GM19025 (cell line): ENCODE measurements at regions not wholly inside any gene's neighbourhood (a gene's known extent, or its start where the extent isn't known, plus 50 kb on each side); places are given as distances from the start of the nearest gene placed in this dataset.

ENCODE experiments used
- ATAC-seq: cut with Tn5 transposase; IDR thresholded peaks from one replicate; pipeline ENCODE4 v1.9.1; 2021; ENCODE audit warnings: mild to moderate bottlenecking, low read depth, moderate library complexity; ENCODE audit not compliant: unreplicated experiment

DNA sequence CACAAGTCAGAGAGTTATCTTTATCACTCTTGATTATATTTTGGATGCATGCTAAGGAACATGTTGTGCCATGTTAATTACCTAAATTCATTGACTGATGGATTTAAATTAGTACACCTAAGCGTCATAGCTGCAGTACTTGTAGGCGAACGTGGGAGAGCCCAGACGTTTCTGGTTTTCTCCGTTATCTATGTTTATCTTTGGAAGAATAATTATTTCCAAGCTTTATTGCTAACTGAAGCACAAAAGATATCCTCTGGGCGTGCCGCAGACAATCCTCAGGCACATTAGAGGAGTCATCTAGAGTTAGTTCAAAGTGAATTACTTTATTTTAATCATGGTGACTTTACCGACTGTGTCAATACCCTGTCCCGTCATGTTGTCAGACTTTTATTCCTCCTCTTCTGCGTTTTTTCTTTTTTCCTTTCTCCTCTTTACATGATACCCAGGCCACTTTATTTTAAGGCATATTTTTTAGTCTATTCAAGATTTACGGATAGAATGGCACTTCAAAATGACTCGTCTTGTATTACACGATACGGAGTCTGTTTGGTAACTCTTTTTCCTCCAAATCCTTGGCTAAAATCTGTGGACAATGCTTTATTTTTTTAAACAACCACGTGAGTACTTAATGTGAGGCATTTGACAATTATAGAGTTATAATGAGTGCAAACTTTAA is 632.0 kb upstream of the TENM3 start:
- ATAC-seq, result no peak

DNA sequence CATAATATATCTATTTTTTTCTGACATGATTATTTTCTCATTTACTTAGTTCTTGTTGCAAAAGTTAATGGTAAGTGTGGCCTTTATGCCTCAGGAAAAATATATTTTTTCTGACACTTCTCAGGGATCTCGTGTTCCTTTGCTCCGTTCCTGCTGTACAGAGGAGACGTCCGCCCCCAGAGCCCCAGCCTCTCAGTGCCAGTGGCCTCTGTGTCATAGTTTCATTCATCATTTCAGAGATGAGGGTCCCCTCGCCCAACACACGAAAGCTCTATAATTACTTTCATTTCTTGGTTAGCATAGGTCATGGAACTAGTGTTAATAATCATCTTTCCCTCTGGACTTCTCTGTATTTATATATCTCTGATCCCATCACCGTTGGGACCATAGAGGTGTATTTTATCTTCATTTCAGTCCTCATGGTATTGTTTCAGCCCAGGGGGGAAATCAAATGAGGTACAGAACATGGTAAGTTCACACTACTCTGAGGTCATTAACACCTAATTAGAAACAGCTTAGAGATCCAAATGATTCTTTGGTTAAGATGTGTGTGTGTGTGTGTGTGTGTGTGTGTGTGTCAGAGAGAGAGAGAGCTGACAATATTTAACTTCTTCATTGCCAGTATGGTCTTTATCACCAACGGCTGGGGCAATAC is 631.1 kb upstream of the TENM3 start:
- no peak for ATAC-seq

GRCh38 chr4:181613200-181613599 is 630.0 kb upstream of the TENM3 start:
- no peak for ATAC-seq

DNA sequence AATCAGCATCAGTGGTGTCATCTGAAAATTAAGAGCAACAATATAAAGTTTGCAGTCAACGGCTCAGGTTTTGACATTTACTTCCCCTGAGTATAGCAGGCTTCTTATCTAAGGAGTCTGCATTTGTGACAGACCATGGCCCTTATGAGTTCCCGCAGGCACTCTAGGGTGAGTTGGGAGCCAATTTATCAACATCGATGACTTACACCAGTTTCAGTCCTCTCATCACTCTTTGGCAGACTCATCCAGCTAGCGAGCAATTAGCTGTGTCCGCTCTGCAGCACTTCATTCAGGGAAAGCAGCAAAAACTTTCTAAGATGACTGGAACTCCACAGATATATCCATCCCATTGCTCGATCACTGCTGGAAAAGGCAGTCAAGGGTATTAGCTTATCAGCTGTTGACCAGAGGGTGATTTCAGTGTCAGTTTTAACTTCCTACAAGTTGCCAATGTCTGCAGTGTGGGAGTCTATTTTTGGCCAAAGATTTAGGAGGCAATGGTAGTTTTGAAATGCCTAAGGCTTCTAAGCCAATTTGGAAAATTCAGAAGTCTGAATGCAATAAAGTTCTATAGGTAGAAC is 625.1 kb upstream of the TENM3 start:
- no peak for ATAC-seq

DNA sequence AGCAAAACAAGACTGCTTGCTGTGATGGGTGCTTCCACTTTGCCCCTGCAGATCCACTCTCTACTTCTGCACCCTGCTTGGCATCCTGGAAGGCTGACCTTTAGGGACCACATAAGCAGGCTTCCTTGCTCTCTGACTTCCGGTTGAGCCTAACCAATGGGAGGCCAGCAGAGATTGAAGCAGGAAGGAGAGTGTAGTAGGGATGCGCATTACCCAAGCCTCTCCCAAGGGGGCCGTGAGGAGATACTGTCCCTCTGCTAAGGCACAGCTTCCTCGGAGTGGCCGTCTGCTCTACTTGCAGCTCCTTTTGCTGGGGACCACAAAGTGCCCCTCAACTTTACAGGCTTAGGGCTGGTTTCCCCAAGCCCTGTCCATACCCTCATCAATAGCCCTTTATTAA is 624.3 kb upstream of the TENM3 start:
- ATAC-seq, result no peak

- no peak for ATAC-seq
Observed at GRCh38 chr4:181619651-181620050, 623.6 kb upstream of the TENM3 start.

- no peak for ATAC-seq
Observed at GRCh38 chr4:181637186-181638105, 605.8 kb upstream of the TENM3 start.

DNA sequence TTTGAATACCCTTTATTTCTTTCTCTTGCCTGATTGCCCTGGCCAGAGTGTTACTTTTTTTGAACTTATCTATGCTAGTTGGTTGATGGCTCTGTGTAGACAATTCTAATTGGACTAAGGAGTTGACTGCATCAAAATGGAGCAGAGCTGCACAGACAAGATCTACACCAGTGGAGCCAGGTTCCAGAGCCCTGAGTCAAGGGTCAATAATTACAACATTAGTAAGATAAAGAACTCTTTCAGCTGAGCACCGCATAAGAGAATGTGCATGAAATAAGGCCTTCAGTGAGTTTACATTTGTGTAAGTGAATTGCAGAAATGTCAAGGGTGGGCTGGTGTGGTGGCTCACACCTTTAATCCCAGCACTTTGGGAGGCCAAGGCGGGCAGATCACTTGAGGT is 599.7 kb upstream of the TENM3 start:
- ATAC-seq, result no peak

DNA sequence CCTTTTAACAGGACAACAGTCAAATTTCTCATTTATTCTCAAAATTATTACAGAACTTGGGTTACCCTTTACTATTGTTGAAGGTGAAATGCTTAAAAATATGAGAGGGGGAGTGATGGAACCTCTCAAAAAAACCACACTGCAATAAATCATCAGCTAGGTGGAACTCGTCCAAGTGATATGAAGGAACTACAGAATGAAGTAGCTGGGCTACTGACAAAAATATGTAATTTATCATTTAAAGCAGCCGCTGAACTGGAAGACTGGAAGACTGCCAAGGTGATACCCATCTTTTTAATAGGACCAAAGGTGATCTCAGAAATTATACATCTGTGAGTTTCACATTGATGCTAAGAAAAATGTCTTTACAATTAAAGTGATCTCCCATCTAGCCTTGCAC is 597.7 kb upstream of the TENM3 start:
- ATAC-seq, result no peak

DNA sequence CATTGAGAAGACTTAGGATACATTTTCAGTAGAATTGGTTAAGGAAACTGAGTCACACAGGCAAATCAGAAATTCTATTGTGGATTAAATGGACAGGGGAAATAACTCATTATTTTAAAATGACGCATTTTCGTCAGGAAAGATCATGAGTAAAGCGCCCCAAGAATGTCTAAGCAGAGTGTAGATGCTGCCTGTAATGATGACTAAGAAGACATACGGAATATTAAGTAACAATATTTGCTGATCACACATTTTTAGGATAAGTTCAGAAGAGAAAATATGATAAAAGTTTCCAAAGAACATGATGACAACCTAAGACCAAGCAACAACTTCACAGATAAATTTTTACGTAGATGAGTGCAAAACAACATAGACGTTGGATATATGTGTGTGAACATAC is 596.3 kb upstream of the TENM3 start:
- no peak for ATAC-seq

DNA sequence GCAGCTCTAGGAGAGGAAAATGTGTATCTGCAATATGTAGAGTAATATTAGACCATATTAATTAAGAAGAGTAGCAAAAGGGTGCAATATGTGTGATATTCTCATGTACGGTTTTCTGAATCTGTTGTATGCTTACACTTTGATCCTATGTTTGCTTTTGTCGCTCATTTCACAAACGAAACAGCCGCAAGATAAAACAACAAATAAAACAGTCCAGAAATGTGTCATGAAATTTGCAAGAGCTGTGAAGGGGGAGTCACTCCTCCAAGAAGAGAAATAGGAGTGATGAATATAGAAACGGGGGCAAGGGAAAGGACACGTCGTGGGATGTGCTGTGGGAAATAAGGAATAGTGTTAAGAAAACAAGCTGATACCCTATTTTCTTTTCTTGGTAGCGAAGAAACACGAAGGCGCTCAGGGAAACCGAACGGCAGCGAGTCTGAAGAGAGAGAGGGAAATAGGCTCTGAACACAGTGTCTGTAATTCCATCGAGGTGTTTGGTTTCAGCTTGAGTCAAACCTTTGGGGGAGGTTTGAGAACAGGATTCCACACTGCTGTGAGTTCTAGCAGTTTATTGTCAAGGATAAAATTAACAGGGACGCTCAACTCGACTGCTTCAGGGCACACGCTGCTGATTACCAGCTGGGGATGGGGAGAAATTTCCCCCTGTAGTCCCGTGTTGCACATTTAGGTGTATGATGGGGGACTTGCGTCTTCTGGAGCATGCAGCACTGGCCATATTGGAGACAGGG is 595.6 kb upstream of the TENM3 start:
- no peak for ATAC-seq

GRCh38 chr4:181650033-181650825 is 593.0 kb upstream of the TENM3 start:
- ATAC-seq, result no peak

- ATAC-seq, result no peak
Observed at GRCh38 chr4:181656748-181657147, 586.5 kb upstream of the TENM3 start.

DNA sequence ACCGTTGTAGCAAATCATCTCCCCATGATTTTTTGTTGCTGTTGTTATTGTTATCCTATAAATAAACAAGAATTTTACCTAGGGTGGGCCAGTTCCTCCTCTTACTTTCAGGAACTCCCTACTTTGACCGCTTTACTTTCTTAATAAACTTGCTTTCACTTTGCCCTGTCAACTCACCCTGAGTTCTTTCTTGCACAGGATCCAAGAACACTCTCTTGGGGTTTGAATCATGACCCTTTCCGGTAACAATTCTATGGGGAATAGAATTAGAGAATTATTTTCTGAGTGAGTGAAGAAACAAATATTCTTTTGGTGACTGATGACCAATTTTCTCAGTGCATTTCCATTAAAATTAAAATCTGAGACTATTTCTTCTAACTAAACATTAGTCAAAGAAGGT is 584.0 kb upstream of the TENM3 start:
- ATAC-seq, result peak; percentile 67

DNA sequence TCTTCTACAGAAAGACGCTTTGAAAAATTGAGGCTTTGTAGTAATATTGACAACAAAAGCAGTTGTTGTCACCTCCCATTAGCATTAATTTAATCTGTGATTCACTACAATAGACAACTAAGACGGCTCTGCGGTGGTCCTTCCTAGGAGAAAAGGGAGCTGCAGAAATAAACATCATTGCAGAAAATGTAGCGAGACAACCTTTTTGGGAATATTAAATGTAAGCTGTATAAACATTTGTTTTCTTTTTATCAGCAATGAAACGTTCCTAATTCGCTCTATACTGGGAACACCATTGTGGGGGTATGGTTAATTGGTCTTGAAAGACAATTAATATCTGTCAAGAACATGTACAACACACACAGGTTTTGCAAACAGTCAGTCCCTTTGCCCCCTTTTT is 583.3 kb upstream of the TENM3 start:
- no peak for ATAC-seq

- ATAC-seq, result no peak
Observed at GRCh38 chr4:181661090-181661489, 582.1 kb upstream of the TENM3 start.

GRCh38 chr4:181661923-181662322 is 581.3 kb upstream of the TENM3 start:
- no peak for ATAC-seq

DNA sequence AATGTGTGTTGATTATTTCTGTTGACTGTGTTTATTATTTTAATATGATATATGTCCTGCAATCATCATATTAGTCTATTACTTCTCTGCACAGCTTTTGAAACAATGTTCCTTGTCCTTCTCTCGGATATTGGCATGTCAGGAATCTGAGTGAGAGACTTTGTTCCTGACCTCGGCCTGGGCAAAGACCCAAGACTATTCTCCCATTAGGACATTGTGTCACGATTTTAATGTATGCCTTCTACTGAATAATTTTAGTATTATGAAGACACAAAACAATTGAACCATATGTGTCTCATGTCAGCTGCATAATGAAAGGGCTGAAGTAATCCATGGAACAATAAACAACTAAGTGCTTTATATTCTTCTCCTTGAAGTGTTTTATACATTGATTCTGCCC is 580.8 kb upstream of the TENM3 start:
- no peak for ATAC-seq

DNA sequence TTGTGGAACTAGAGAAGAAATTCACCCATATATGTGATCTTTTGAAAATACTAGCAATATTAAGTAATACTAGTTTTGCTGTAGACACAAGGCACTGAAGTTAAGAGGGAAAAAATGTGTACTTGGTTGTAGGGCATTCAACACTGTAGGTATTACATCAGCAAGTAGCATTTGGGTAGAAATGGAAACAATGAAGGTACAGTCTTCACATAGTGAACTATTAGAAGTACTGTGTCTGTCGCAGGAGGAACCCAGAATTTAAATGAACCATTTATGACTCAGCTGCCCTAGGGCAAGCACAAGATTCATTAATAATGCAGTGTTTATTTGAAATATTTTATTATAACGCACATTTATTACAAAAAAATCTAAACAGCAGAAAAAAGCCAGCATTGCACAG is 572.7 kb upstream of the TENM3 start:
- ATAC-seq, result no peak

DNA sequence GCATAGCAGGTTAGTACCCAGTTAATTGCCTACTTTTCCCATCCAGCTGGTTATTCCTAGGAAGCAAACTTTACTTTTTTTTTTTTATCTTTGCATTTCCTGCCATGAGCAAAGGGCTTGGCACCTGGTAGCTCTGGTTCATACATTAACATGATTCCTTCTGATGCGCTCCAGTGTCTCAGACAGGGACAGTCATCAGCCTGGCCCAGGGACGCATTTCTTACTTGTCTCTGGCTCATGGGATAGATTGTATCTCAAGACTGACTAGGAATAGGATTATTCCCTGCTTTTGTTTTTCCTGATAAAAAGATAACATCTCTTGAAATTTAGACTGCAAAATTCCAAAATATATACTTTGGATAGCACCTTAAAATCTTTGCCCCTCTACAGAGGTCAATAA is 571.5 kb upstream of the TENM3 start:
- ATAC-seq, result no peak
